SK-N-SH (cell line): ENCODE measurements at regions not wholly inside any gene's neighbourhood (a gene's known extent, or its start where the extent isn't known, plus 50 kb on each side); places are given as distances from the start of the nearest gene placed in this dataset.

Experiments
- CTCF ChIA-PET: fragments of 300-600, 350-600 bp; formaldehyde crosslinking; extraction: SDS; loops from one replicate; lab custom pipeline; 2021; lab: Yijun Ruan, JAX
- POLR2A ChIA-PET: fragments of 350-600 bp; sonication (Branson Sonifier 250); formaldehyde crosslinking; extraction: SDS; loops from one replicate; lab custom pipeline; 2020; ENCODE audit warnings: antibody characterized with exemption, inconsistent platforms; lab: Yijun Ruan, JAX
- DNase-seq: peaks from one replicate; pipeline ENCODE4 v3.0.0; 2012
- H2AFZ ChIP-seq: fragments of 200-600 bp; sonication (generic); 2 replicates; pipeline ENCODE4 v1.8.1; 2016; ENCODE audit warnings: antibody characterized with exemption, mild to moderate bottlenecking, low read depth
- H3F3A ChIP-seq: fragments of 200-600 bp; sonication (generic); replicated peaks from 2 replicates; pipeline ENCODE3; 2016; ENCODE audit warnings: antibody characterized with exemption, mild to moderate bottlenecking; ENCODE audit not compliant: insufficient read depth
- H3K27ac ChIP-seq, 2 experiments: fragments of 200-500 bp in 1 of 2; fragments of 200-600 bp in 1 of 2; sonication (Bioruptor generic) in 1 of 2; sonication (generic), shearing (Covaris generic) in 1 of 2; 2 replicates each; pipeline versions ENCODE4 v1.5.1 to v1.6.1; 2014 to 2016; ENCODE audit warnings: low read depth in 2 of 2, inconsistent platforms in 1 of 2, low read length in 1 of 2, mild to moderate bottlenecking in 1 of 2, mixed read lengths in 1 of 2
- H3K27me3 ChIP-seq: fragments of 200-600 bp; sonication (generic), shearing (Covaris generic); 2 replicates; pipeline ENCODE4 v1.6.1; 2016; ENCODE audit warnings: mixed run types; ENCODE audit not compliant: insufficient read depth
- H3K36me3 ChIP-seq, 2 experiments: fragments of 200-500 bp in 1 of 2; fragments of 200-600 bp in 1 of 2; sonication (Bioruptor generic) in 1 of 2; sonication (generic) in 1 of 2; replicated peaks in 1 of 2; 2 replicates each; pipeline versions ENCODE3 to v1.5.1; 2014 to 2016; ENCODE audit warnings: low read length in 1 of 2, mild to moderate bottlenecking in 1 of 2; ENCODE audit not compliant: insufficient read depth in 2 of 2, control insufficient read depth in 1 of 2
- H3K4me1 ChIP-seq, 2 experiments: fragments of 200-500 bp in 1 of 2; fragments of 200-600 bp in 1 of 2; sonication (Bioruptor generic) in 1 of 2; sonication (generic), shearing (Covaris generic) in 1 of 2; 2 replicates each; pipeline versions ENCODE4 v1.5.1 to v1.6.1; 2014 to 2016; ENCODE audit warnings: low read depth in 1 of 2, low read length in 1 of 2, mixed run types in 1 of 2; ENCODE audit not compliant: insufficient read depth in 2 of 2, control insufficient read depth in 1 of 2
- H3K4me2 ChIP-seq: fragments of 200-600 bp; sonication (generic), shearing (Covaris generic); 2 replicates; pipeline ENCODE4 v1.6.1; 2017; ENCODE audit warnings: mixed run types
- H3K4me3 ChIP-seq, 2 experiments: fragments of 200-500 bp in 1 of 2; fragments of 200-600 bp in 1 of 2; sonication (Bioruptor generic) in 1 of 2; sonication (generic), shearing (Covaris generic) in 1 of 2; 2 replicates each; pipeline versions ENCODE4 v1.5.1 to v1.8.1; 2014 to 2016; ENCODE audit warnings: low read depth in 2 of 2, inconsistent platforms in 1 of 2, low read length in 1 of 2, mild to moderate bottlenecking in 1 of 2, mixed read lengths in 1 of 2, moderate library complexity in 1 of 2
- H3K79me2 ChIP-seq: fragments of 200-600 bp; sonication (generic); 2 replicates; pipeline ENCODE4 v1.8.1; 2017; ENCODE audit warnings: mild to moderate bottlenecking; ENCODE audit not compliant: insufficient read depth
- H3K9ac ChIP-seq: fragments of 200-600 bp; sonication (generic); 2 replicates; pipeline ENCODE4 v1.6.1; 2017; ENCODE audit warnings: mixed run types
- H3K9me2 ChIP-seq: fragments of 200-600 bp; sonication (generic); 2 replicates; pipeline ENCODE4 v1.6.1; 2017; ENCODE audit warnings: mixed run types
- H3K9me3 ChIP-seq: fragments of 200-600 bp; sonication (generic); 2 replicates; pipeline ENCODE4 v1.6.1; 2017; ENCODE audit warnings: mixed run types, mild to moderate bottlenecking, moderate library complexity
- H4K20me1 ChIP-seq: fragments of 200-600 bp; sonication (generic); 2 replicates; pipeline ENCODE4 v1.6.1; 2017; ENCODE audit warnings: mild to moderate bottlenecking, mixed run types; ENCODE audit not compliant: insufficient read depth
- FOSL2 ChIP-seq: IDR thresholded peaks from 2 replicates; pipeline ENCODE4 v1.4.0; 2012; ENCODE audit warnings: low read depth, mild to moderate bottlenecking, moderate library complexity, borderline replicate concordance
- GATA2 ChIP-seq: sonication (generic); formaldehyde crosslinking; IDR thresholded peaks from 2 replicates; pipeline ENCODE4 v1.5.0; 2020; ENCODE audit warnings: mild to moderate bottlenecking, missing genetic modification reagents
- IRF3 ChIP-seq: fragments of 150-350 bp; IDR thresholded peaks from 2 replicates; pipeline ENCODE4 v1.6.1; 2016; ENCODE audit warnings: mild to moderate bottlenecking, low read depth, low read length
- JUND ChIP-seq: IDR thresholded peaks from 2 replicates; pipeline ENCODE4 v1.4.0; 2012
- MAX ChIP-seq: IDR thresholded peaks from 2 replicates; pipeline ENCODE4 v1.4.0; 2012; ENCODE audit warnings: low read depth
- MXI1 ChIP-seq: IDR thresholded peaks from 2 replicates; pipeline ENCODE4 v1.6.1; 2012; ENCODE audit warnings: mild to moderate bottlenecking, low read depth, low read length, improper control_type of control experiment
- NFIC ChIP-seq: IDR thresholded peaks from 2 replicates; pipeline ENCODE4 v1.4.0; 2012; ENCODE audit warnings: borderline replicate concordance
- RCOR1 ChIP-seq: fragments of 150-350 bp; IDR thresholded peaks from 2 replicates; pipeline ENCODE4 v1.6.1; 2017; ENCODE audit warnings: antibody characterized with exemption, low read length
- RFX5 ChIP-seq: IDR thresholded peaks from 2 replicates; pipeline ENCODE4 v1.6.1; 2012; ENCODE audit warnings: mild to moderate bottlenecking, improper control_type of control experiment, low read length
- SIN3A ChIP-seq: IDR thresholded peaks from 2 replicates; pipeline ENCODE4 v1.6.1; 2012; ENCODE audit warnings: low read depth, mild to moderate bottlenecking, low read length, moderate library complexity, borderline replicate concordance
- TAF1 ChIP-seq: IDR thresholded peaks from 2 replicates; pipeline ENCODE4 v1.6.1; 2012; ENCODE audit warnings: low read depth, mild to moderate bottlenecking, low read length, moderate library complexity, borderline replicate concordance
- USF2 ChIP-seq: fragments of 150-350 bp; IDR thresholded peaks from 2 replicates; pipeline ENCODE4 v1.6.1; 2017; ENCODE audit warnings: antibody characterized with exemption, low read length, low read depth, borderline replicate concordance
- YY1 ChIP-seq: IDR thresholded peaks from 2 replicates; pipeline ENCODE4 v1.4.0; 2012; ENCODE audit warnings: low read depth, mild to moderate bottlenecking
- WGBS: methylation state at CpG from one replicate; pipeline ENCODE4 v1.1.6; 2017; ENCODE audit warnings: low lambda C conversion rate; 5-methylcytosine and 5-hydroxymethylcytosine counted together

- DNase-seq = no peak
- CTCF ChIA-PET = no interaction called here
Measured at GRCh38 chr16:35746963-35747657, 2287.7 kb downstream of the TP53TG3F start.

GRCh38 chr16:35747658-35748455, 2288.4 kb downstream of the TP53TG3F start:
- Histone ChIP-seq H4K20me1 (no peaks in the 10 kb centered on the region), H3K4me3 (no peak overlapping the region), H3F3A (no peaks in the 10 kb centered on the region), H3K4me2 (no peak overlapping the region), H3K79me2 (no peaks in the 10 kb centered on the region), H3K27ac (no peak overlapping the region), H3K9me3 (no peaks in the 10 kb centered on the region), H3K4me1 (no peaks in the 10 kb centered on the region)
- POLR2A ChIA-PET = no interaction called here
- CTCF ChIA-PET = no interaction called here
- TF ChIP-seq RFX5 = no peak
- TF ChIP-seq, all 33 proteins: peak for 0
- Histone ChIP-seq H3K27me3 (no peaks in the 10 kb centered on the region), H2AFZ (no peak overlapping the region), H3K9ac (no peak overlapping the region), H3K9me2 (no peaks in the 10 kb centered on the region), H3K36me3 (no peaks in the 10 kb centered on the region)
- no peak for DNase-seq
- 25% methylated on average over 14 of the region's 17 CpGs for WGBS

More at GRCh38 chr16:35746963-35747657, 2287.7 kb downstream of the TP53TG3F start:
- Histone ChIP-seq H3K79me2 (no peaks in the 10 kb centered on the region), H3K4me2 (no peak overlapping the region), H3K4me3 (no peak overlapping the region), H3K9me2 (no peaks in the 10 kb centered on the region), H3K9me3 (no peaks in the 10 kb centered on the region), H3K9ac (no peak overlapping the region), H3K36me3 (no peaks in the 10 kb centered on the region), H3K27me3 (no peaks in the 10 kb centered on the region), H2AFZ (no peak overlapping the region), H3K4me1 (no peaks in the 10 kb centered on the region), H3F3A (no peaks in the 10 kb centered on the region), H3K27ac (no peak overlapping the region), H4K20me1 (no peaks in the 10 kb centered on the region)
- 25% methylated on average over 18 of the region's 18 CpGs for WGBS
- POLR2A ChIA-PET = no interaction called here
- no peak for TF ChIP-seq MXI1
- no peak for TF ChIP-seq IRF3
- no peak for TF ChIP-seq JUND
- no peak for TF ChIP-seq NFIC
- TF ChIP-seq RCOR1 = no peak
- no peak for TF ChIP-seq YY1
- no peak for TF ChIP-seq SIN3A
- TF ChIP-seq GATA2 (CRISPR knock-in tag) = no peak
- TF ChIP-seq TAF1 = no peak
- TF ChIP-seq MAX = no peak
- no peak for TF ChIP-seq FOSL2
- no peak for TF ChIP-seq USF2
- TF ChIP-seq, all 33 proteins: peak for 0
